GM12878 (cell line): ENCODE measurements at regions not wholly inside any gene's neighbourhood (a gene's known extent, or its start where the extent isn't known, plus 50 kb on each side); places are given as distances from the start of the nearest gene placed in this dataset.

ENCODE experiments used
- ATAC-seq: fragments of 200-7000 bp; cut with Tn5 transposase; 3 replicates; pipeline ENCODE4 v1.9.1; 2020; ENCODE audit warnings: mild to moderate bottlenecking, moderate library complexity
- BruUV-seq: library from RNA; stranded (reverse); fragments of 400-500 nt; replicated peaks from 2 replicates; lab custom pipeline; 2021; lab: Mats Ljungman, UMichigan
- CTCF ChIA-PET: fragments of 300-600 bp; sonication (Branson Sonifier 250); formaldehyde crosslinking; extraction: SDS; loops from one replicate; lab custom pipeline; 2021; ENCODE audit warnings: inconsistent platforms; lab: Yijun Ruan, JAX
- POLR2A ChIA-PET: fragments of 350-600 bp; formaldehyde crosslinking; extraction: SDS; loops from one replicate; lab custom pipeline; 2021; ENCODE audit warnings: inconsistent platforms; lab: Charles Lee
- RAD21 ChIA-PET: fragments of 300-600 bp; sonication (Branson Sonifier 250); formaldehyde crosslinking; loops from one replicate; lab custom pipeline; 2023; ENCODE audit warnings: antibody characterized with exemption; ENCODE audit not compliant: unreplicated experiment; lab: Charles Lee
- SMC1A ChIA-PET: fragments of 300-600 bp; sonication (Branson Sonifier 250); formaldehyde crosslinking; loops from one replicate; lab custom pipeline; 2023; ENCODE audit not compliant: unreplicated experiment, uncharacterized antibody; lab: Charles Lee
- DNase-seq: peaks from one replicate; pipeline ENCODE4 v3.0.0-alpha.2; 2011; ENCODE audit warnings: low read depth, low spot score
- FAIRE-seq: peaks from 3 replicates; lab custom pipeline; 2011; peaks lifted over from hg19 to GRCh38; lab: Jason Lieb, UNC
- H2AFZ ChIP-seq: 2 replicates; pipeline ENCODE4 v1.6.0; 2011; ENCODE audit warnings: low read depth, low read length, control low read depth; ENCODE audit not compliant: control insufficient read depth
- H3K27ac ChIP-seq: 2 replicates; pipeline ENCODE4 v1.5.1; 2011; ENCODE audit warnings: control low read depth; ENCODE audit not compliant: control insufficient read depth, insufficient read depth
- H3K27me3 ChIP-seq, 2 experiments: replicated peaks in 1 of 2; 2 replicates each; pipeline versions ENCODE4 v1.6.0 to v1.6.1; 2011; ENCODE audit warnings: low read length in 1 of 2; ENCODE audit not compliant: control insufficient read depth in 2 of 2, insufficient read depth in 2 of 2
- H3K36me3 ChIP-seq, 2 experiments: 2 replicates each; pipeline ENCODE4 v1.5.1; 2011; ENCODE audit warnings: low read length in 1 of 2; ENCODE audit not compliant: control insufficient read depth in 2 of 2, insufficient read depth in 2 of 2
- H3K4me1 ChIP-seq: 2 replicates; pipeline ENCODE4 v1.6.1; 2011; ENCODE audit warnings: mild to moderate bottlenecking, low read length, moderate library complexity, mixed read lengths; ENCODE audit not compliant: control insufficient read depth, insufficient read depth
- H3K4me2 ChIP-seq: 2 replicates; pipeline ENCODE4 v1.6.0; 2011; ENCODE audit warnings: control low read depth; ENCODE audit not compliant: control insufficient read depth, insufficient read depth
- H3K4me3 ChIP-seq: fragments of 200-600 bp; sonication (generic); 2 replicates; pipeline ENCODE4 v1.5.1; 2016
- H3K79me2 ChIP-seq: 2 replicates; pipeline ENCODE4 v1.6.0; 2011; ENCODE audit warnings: low read length; ENCODE audit not compliant: control insufficient read depth, insufficient read depth
- H3K9ac ChIP-seq: 2 replicates; pipeline ENCODE4 v1.8.0; 2011; ENCODE audit warnings: low read length, control low read depth, mixed read lengths; ENCODE audit not compliant: control insufficient read depth, insufficient read depth
- H3K9me3 ChIP-seq: replicated peaks from 3 replicates; pipeline ENCODE4 v1.5.1; 2011; ENCODE audit warnings: mild to moderate bottlenecking, low read length; ENCODE audit not compliant: control insufficient read depth, insufficient read depth
- H4K20me1 ChIP-seq: 2 replicates; pipeline ENCODE4 v1.6.0; 2011; ENCODE audit not compliant: control insufficient read depth, insufficient read depth
- CHD4 ChIP-seq: fragments of 200-600 bp; sonication (generic); IDR thresholded peaks from 2 replicates; pipeline ENCODE4 v1.6.1; 2016; ENCODE audit warnings: mild to moderate bottlenecking
- EED ChIP-seq: sonication (generic); IDR thresholded peaks from 2 replicates; pipeline ENCODE4 v1.6.1; 2016; ENCODE audit warnings: antibody characterized with exemption, low read depth
- ESRRA ChIP-seq: IDR thresholded peaks from 2 replicates; pipeline ENCODE4 v1.6.1; 2012; ENCODE audit warnings: mild to moderate bottlenecking, low read length, improper control_type of control experiment
- RB1 ChIP-seq: fragments of 450-650 bp; formaldehyde crosslinking; IDR thresholded peaks from 2 replicates; pipeline ENCODE4 v1.6.1; 2017; ENCODE audit warnings: mild to moderate bottlenecking, borderline replicate concordance
- TCF12 ChIP-seq: IDR thresholded peaks from 2 replicates; pipeline ENCODE4 v1.6.1; 2011; ENCODE audit warnings: low read depth, mild to moderate bottlenecking, low read length
- YY1 ChIP-seq: IDR thresholded peaks from 2 replicates; pipeline ENCODE4 v1.6.1; 2011; ENCODE audit warnings: low read depth, mild to moderate bottlenecking, low read length
- ZNF384 ChIP-seq: IDR thresholded peaks from 2 replicates; pipeline ENCODE4 v1.6.1; 2012; ENCODE audit warnings: low read depth, mild to moderate bottlenecking, low read length, improper control_type of control experiment, borderline replicate concordance
- ZNF592 ChIP-seq: fragments of 450-650 bp; IDR thresholded peaks from 2 replicates; pipeline ENCODE4 v1.6.1; 2017; ENCODE audit warnings: mild to moderate bottlenecking, moderate library complexity
- WGBS: methylation state at CpG from one replicate; pipeline ENCODE4 v1.1.6; 2016; ENCODE audit warnings: low lambda C conversion rate; ENCODE audit not compliant: insufficient replicate concordance, insufficient coverage; ENCODE audit errors: missing lambda C conversion rate; 5-methylcytosine and 5-hydroxymethylcytosine counted together
- in situ Hi-C: fragments of 300-500 bp; cut with MboI; formaldehyde crosslinking; loops from 9 replicates; pipeline ENCODE4 v1.14.3; 2018; ENCODE audit warnings: mixed read lengths
- intact Hi-C: fragments of 100-400 bp; cut with micrococcal nuclease; formaldehyde crosslinking; loops from one replicate; pipeline ENCODE4 v1.14.2; 2022; ENCODE audit not compliant: unreplicated experiment
- TF ChIP-seq, protein P1 (sequence below): fragments of 450-650 bp; formaldehyde crosslinking; IDR thresholded peaks from 2 replicates; pipeline ENCODE4 v1.4.0; 2020; ENCODE audit warnings: mild to moderate bottlenecking, moderate library complexity
- TF ChIP-seq, protein P2 (sequence below): IDR thresholded peaks from 2 replicates; pipeline ENCODE4 v1.6.1; 2012; ENCODE audit warnings: low read length, inconsistent platforms

GRCh38 chr6:69456086-69456485 is 340.7 kb downstream of the LMBRD1 start:
- ATAC-seq (no peak), FAIRE-seq (no peak), DNase-seq (no peak)
- BruUV-seq: no TSS peak
- no peaks in the 10 kb centered on the region for H3K36me3 ChIP-seq
- no peaks in the 10 kb centered on the region for H3K27me3 ChIP-seq
- no peaks in the 10 kb centered on the region for H4K20me1 ChIP-seq
- WGBS: 42% methylated on average over 3 of the region's 3 CpGs
- CTCF ChIA-PET: interaction anchor here (1.4 kb wide), 1 partner anchor 36 kb away, joined by 3 read pairs; no protein-coding TSS in a partner anchor
- POLR2A ChIA-PET: no interaction called here
- H3K9ac ChIP-seq: no peak overlapping the region
- H3K79me2 ChIP-seq: no peaks in the 10 kb centered on the region
- no peak overlapping the region for H3K4me3 ChIP-seq
- in situ Hi-C loops: no loop called here
- intact Hi-C loops: no loop called here
- RAD21 ChIA-PET: no interaction called here
- H3K4me1 ChIP-seq: no peaks in the 10 kb centered on the region
- no peak overlapping the region for H3K27ac ChIP-seq
- SMC1A ChIA-PET: interaction anchor here (1.5 kb wide), 1 partner anchor 10 kb away, joined by 3 read pairs; no protein-coding TSS in a partner anchor
- H3K4me2 ChIP-seq: no peak overlapping the region
- H3K9me3 ChIP-seq: no peaks in the 10 kb centered on the region
- no peak overlapping the region for H2AFZ ChIP-seq
- TF ChIP-seq ESRRA (no peak), ZNF592 (no peak), TCF12 (no peak), EED (no peak), CHD4 (no peak), YY1 (no peak), ZNF384 (no peak), RB1 (no peak)
- TF ChIP-seq, protein P1, sequence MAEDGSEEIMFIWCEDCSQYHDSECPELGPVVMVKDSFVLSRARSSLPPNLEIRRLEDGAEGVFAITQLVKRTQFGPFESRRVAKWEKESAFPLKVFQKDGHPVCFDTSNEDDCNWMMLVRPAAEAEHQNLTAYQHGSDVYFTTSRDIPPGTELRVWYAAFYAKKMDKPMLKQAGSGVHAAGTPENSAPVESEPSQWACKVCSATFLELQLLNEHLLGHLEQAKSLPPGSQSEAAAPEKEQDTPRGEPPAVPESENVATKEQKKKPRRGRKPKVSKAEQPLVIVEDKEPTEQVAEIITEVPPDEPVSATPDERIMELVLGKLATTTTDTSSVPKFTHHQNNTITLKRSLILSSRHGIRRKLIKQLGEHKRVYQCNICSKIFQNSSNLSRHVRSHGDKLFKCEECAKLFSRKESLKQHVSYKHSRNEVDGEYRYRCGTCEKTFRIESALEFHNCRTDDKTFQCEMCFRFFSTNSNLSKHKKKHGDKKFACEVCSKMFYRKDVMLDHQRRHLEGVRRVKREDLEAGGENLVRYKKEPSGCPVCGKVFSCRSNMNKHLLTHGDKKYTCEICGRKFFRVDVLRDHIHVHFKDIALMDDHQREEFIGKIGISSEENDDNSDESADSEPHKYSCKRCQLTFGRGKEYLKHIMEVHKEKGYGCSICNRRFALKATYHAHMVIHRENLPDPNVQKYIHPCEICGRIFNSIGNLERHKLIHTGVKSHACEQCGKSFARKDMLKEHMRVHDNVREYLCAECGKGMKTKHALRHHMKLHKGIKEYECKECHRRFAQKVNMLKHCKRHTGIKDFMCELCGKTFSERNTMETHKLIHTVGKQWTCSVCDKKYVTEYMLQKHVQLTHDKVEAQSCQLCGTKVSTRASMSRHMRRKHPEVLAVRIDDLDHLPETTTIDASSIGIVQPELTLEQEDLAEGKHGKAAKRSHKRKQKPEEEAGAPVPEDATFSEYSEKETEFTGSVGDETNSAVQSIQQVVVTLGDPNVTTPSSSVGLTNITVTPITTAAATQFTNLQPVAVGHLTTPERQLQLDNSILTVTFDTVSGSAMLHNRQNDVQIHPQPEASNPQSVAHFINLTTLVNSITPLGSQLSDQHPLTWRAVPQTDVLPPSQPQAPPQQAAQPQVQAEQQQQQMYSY (CRISPR knock-in tag): no peak
- TF ChIP-seq, protein P2, sequence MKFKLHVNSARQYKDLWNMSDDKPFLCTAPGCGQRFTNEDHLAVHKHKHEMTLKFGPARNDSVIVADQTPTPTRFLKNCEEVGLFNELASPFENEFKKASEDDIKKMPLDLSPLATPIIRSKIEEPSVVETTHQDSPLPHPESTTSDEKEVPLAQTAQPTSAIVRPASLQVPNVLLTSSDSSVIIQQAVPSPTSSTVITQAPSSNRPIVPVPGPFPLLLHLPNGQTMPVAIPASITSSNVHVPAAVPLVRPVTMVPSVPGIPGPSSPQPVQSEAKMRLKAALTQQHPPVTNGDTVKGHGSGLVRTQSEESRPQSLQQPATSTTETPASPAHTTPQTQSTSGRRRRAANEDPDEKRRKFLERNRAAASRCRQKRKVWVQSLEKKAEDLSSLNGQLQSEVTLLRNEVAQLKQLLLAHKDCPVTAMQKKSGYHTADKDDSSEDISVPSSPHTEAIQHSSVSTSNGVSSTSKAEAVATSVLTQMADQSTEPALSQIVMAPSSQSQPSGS: no peak
